HG02981 (cell line): ENCODE measurements at regions not wholly inside any gene's neighbourhood (a gene's known extent, or its start where the extent isn't known, plus 50 kb on each side); places are given as distances from the start of the nearest gene placed in this dataset.
"Not testable (repeated sequence)": the region's sequence is repeated elsewhere in the genome, so short reads cannot be mapped to it uniquely, and the experiment has no call there.

ENCODE experiments used
- ATAC-seq: cut with Tn5 transposase; IDR thresholded peaks from one replicate; pipeline ENCODE4 v1.9.1; 2021; ENCODE audit warnings: mild to moderate bottlenecking, moderate library complexity; ENCODE audit not compliant: unreplicated experiment

- no peak for ATAC-seq
Measured at GRCh38 chr3:106825962-106826605, 551.2 kb upstream of the CCDC54 start.

GRCh38 chr3:106826791-106827311 lies 550.4 kb upstream of the CCDC54 start:
- peak; percentile 42 for ATAC-seq

- ATAC-seq: no peak
Measured at GRCh38 chr3:106827515-106828213, 549.6 kb upstream of the CCDC54 start.

- no peak for ATAC-seq
Measured at GRCh38 chr3:106829206-106829605, 548.0 kb upstream of the CCDC54 start.

GRCh38 chr3:106830334-106830733 lies 546.9 kb upstream of the CCDC54 start:
- no peak for ATAC-seq

GRCh38 chr3:106836906-106837305 lies 540.3 kb upstream of the CCDC54 start:
- ATAC-seq: no peak

GRCh38 chr3:106837616-106838015 lies 539.6 kb upstream of the CCDC54 start:
- ATAC-seq: no peak

GRCh38 chr3:106839576-106840280 lies 537.5 kb upstream of the CCDC54 start:
- ATAC-seq: no peak

GRCh38 chr3:106840319-106840718 lies 536.9 kb upstream of the CCDC54 start:
- ATAC-seq: no peak

- no peak for ATAC-seq
Measured at GRCh38 chr3:106842151-106842550, 535.1 kb upstream of the CCDC54 start.

- ATAC-seq: no peak
Measured at GRCh38 chr3:106844638-106845037, 532.6 kb upstream of the CCDC54 start.

GRCh38 chr3:106848099-106848498 lies 529.1 kb upstream of the CCDC54 start:
- ATAC-seq: no peak

- ATAC-seq: no peak
Measured at GRCh38 chr3:106850437-106850836, 526.8 kb upstream of the CCDC54 start.

GRCh38 chr3:106858321-106858720 lies 518.9 kb upstream of the CCDC54 start:
- not testable (repeated sequence) for ATAC-seq

GRCh38 chr3:106860182-106860581 lies 517.1 kb upstream of the CCDC54 start:
- ATAC-seq: no peak

- ATAC-seq: no peak
Measured at GRCh38 chr3:106862067-106862466, 515.2 kb upstream of the CCDC54 start.

- no peak for ATAC-seq
Measured at GRCh38 chr3:106877627-106878026, 499.6 kb upstream of the CCDC54 start.

- ATAC-seq: no peak
Measured at GRCh38 chr3:106880206-106880605, 497.0 kb upstream of the CCDC54 start.

GRCh38 chr3:106881186-106881585 lies 496.1 kb upstream of the CCDC54 start:
- ATAC-seq: no peak

GRCh38 chr3:106882297-106882696 lies 494.9 kb upstream of the CCDC54 start:
- no peak for ATAC-seq

GRCh38 chr3:106906074-106906473 lies 471.2 kb upstream of the CCDC54 start:
- ATAC-seq: no peak
